Mesodermal cell (in vitro differentiated cells): ENCODE measurements at regions not wholly inside any gene's neighbourhood (a gene's known extent, or its start where the extent isn't known, plus 50 kb on each side); places are given as distances from the start of the nearest gene placed in this dataset.
A peak's percentile ranks its signal among the peaks of the same experiment; 100 is the strongest.

Source experiments
- H3K27ac ChIP-seq: 2 replicates; pipeline ENCODE4 v1.7.0; 2013; ENCODE audit warnings: mild to moderate bottlenecking, low read depth, low read length, moderate library complexity; ENCODE audit not compliant: severe bottlenecking
- H3K36me3 ChIP-seq: 2 replicates; pipeline ENCODE4 v1.7.1; 2013; ENCODE audit warnings: mild to moderate bottlenecking, low read length, moderate library complexity; ENCODE audit not compliant: control insufficient read depth, insufficient read depth
- H3K4me1 ChIP-seq: one replicate; pipeline ENCODE4 v1.7.1; 2013; ENCODE audit warnings: mild to moderate bottlenecking, low read length; ENCODE audit not compliant: insufficient read depth, control insufficient read depth, poor library complexity, severe bottlenecking
- H3K4me3 ChIP-seq: 2 replicates; pipeline ENCODE4 v1.7.0; 2013; ENCODE audit warnings: low read length, control low read depth, mild to moderate bottlenecking; ENCODE audit not compliant: insufficient read depth, poor library complexity, severe bottlenecking; ENCODE audit errors: extremely low read depth
- H3K9me3 ChIP-seq: 2 replicates; pipeline ENCODE4 v1.7.1; 2013; ENCODE audit warnings: mild to moderate bottlenecking, low read length, moderate library complexity; ENCODE audit not compliant: control insufficient read depth
- WGBS, 2 experiments: methylation state at CpG; one replicate each; pipeline ENCODE4 v1.1.5; 2013; ENCODE audit warnings: missing lambda C conversion rate in 2 of 2; ENCODE audit not compliant: insufficient coverage in 2 of 2; 5-methylcytosine and 5-hydroxymethylcytosine counted together

GRCh38 chr12:93178154-93178878 lies 199.4 kb upstream of the NUDT4 start:
- H3K4me3 ChIP-seq: no peak overlapping the region
- H3K36me3 ChIP-seq: no peaks in the 10 kb centered on the region
- H3K27ac ChIP-seq: peak overlapping the region; percentile 64
- peaks cover 18% of the 10 kb centered on the region for H3K9me3 ChIP-seq
- peaks cover 9% of the 10 kb centered on the region for H3K4me1 ChIP-seq
- 100% methylated on average over 1 of the region's 4 CpGs for WGBS, 2 experiments

DNA sequence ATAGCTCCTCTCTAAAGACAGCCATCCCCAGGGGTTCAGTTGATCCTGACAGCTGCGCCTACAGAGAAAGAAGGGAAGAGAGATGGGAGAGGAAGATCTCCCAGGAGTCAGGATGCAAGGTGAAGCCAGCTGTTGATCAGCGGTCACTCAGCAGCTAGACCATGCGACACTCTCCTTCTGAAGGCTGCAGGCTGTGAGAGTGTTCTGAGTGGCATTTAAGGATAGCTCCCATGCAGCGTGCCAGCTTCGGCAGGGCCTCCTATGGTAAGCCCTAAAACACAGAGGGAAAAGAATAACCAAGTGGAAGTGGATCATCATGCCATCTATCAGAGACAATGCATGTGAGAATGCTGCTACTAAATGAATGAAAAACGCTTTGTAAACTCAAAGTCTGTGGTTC lies 197.9 kb upstream of the NUDT4 start:
- H3K9me3 ChIP-seq: peaks cover 18% of the 10 kb centered on the region
- WGBS, 2 experiments: 87 to 92% methylated on average over 6 of the region's 6 CpGs
- no peaks in the 10 kb centered on the region for H3K36me3 ChIP-seq
- peaks cover 14% of the 10 kb centered on the region for H3K4me1 ChIP-seq
- H3K4me3 ChIP-seq: no peak overlapping the region
- H3K27ac ChIP-seq: no peak overlapping the region

DNA sequence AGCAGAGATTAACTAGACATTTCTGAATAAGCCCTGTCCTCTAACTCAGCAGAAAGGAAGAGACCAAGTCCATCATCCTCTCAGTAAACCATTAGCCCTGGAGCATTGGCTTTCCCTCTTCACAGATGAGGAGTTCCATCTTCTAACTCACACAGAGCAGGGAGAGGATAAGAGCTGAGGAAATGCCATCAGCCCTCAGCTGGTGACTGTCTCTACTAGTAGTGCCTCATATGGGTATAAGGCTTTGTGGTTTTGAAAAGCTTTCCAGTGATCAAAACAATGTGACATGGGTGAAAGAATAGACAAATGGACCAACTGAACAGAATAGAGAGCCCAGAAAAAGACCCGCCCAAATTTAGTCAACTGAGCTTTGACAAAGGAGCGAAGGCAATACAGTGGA lies 197.2 kb upstream of the NUDT4 start:
- 75 to 97% methylated on average over 2 of the region's 2 CpGs for WGBS, 2 experiments
- Histone ChIP-seq H3K4me1 (peaks cover 14% of the 10 kb centered on the region), H3K4me3 (no peak overlapping the region), H3K9me3 (peaks cover 18% of the 10 kb centered on the region), H3K36me3 (no peaks in the 10 kb centered on the region), H3K27ac (no peak overlapping the region)

- H3K27ac ChIP-seq: no peak overlapping the region
- H3K9me3 ChIP-seq: peaks cover 18% of the 10 kb centered on the region
- H3K36me3 ChIP-seq: no peaks in the 10 kb centered on the region
- peaks cover 9% of the 10 kb centered on the region for H3K4me1 ChIP-seq
- WGBS, 2 experiments: 86% methylated on average over 1 of the region's 4 CpGs; no CpG with 5 or more reads in 1 of the 2 experiments
- no peak overlapping the region for H3K4me3 ChIP-seq
Measured at GRCh38 chr12:93181409-93181965, 196.2 kb upstream of the NUDT4 start.

GRCh38 chr12:93183940-93184671 lies 193.6 kb upstream of the NUDT4 start:
- Histone ChIP-seq H3K36me3 (no peaks in the 10 kb centered on the region), H3K4me3 (no peak overlapping the region), H3K4me1 (peaks cover 5% of the 10 kb centered on the region), H3K27ac (no peak overlapping the region), H3K9me3 (peaks cover 7% of the 10 kb centered on the region)
- WGBS, 2 experiments: 85 to 90% methylated on average over 2 to 3 of the region's 5 CpGs

- peaks cover 2% of the 10 kb centered on the region for H3K9me3 ChIP-seq
- H3K4me1 ChIP-seq: peaks cover 5% of the 10 kb centered on the region
- H3K36me3 ChIP-seq: no peaks in the 10 kb centered on the region
- whole genome bisulfite sequencing, 2 experiments: 83% methylated on average over 1 of the region's 3 CpGs; no CpG with 5 or more reads in 1 of the 2 experiments
- no peak overlapping the region for H3K27ac ChIP-seq
- H3K4me3 ChIP-seq: no peak overlapping the region
Measured at GRCh38 chr12:93184672-93185368, 192.9 kb upstream of the NUDT4 start.

- peaks cover 5% of the 10 kb centered on the region for H3K4me1 ChIP-seq
- no peak overlapping the region for H3K27ac ChIP-seq
- no peaks in the 10 kb centered on the region for H3K36me3 ChIP-seq
- no peaks in the 10 kb centered on the region for H3K9me3 ChIP-seq
- H3K4me3 ChIP-seq: no peak overlapping the region
- 100% methylated on average over 1 of the region's 2 CpGs; no CpG with 5 or more reads in 1 of the 2 experiments for WGBS, 2 experiments
Measured at GRCh38 chr12:93185369-93185741, 192.4 kb upstream of the NUDT4 start.

DNA sequence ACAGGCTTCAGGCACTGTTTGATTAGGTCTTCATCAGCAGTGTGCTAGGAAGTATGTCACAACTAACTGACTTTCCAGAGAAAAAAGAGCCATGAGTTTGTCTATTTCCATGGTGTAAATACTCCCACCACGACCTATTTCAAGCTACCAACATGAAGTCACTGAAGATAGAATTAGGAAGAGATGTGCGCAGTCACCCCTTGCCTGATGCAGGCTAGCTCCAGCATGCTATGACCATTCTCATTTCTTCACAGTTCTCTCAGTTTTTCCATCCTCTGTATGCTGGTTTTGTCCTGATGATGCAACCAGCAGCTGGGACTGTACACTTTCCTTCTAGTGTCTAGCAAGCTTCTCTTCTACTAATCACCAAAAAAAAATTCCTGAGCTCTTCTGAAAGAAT lies 191.6 kb upstream of the NUDT4 start:
- Histone ChIP-seq H3K27ac (no peak overlapping the region), H3K4me3 (no peak overlapping the region), H3K36me3 (no peaks in the 10 kb centered on the region), H3K4me1 (peaks cover 5% of the 10 kb centered on the region), H3K9me3 (no peaks in the 10 kb centered on the region)
- 93 to 100% methylated on average over 1 to 2 of the region's 2 CpGs for WGBS, 2 experiments

- Histone ChIP-seq H3K36me3 (no peaks in the 10 kb centered on the region), H3K4me3 (no peak overlapping the region)
- 100% methylated on average over 1 of the region's 2 CpGs; no CpG with 5 or more reads in 1 of the 2 experiments for WGBS, 2 experiments
Measured at GRCh38 chr12:93186621-93187020, 191.1 kb upstream of the NUDT4 start.

DNA sequence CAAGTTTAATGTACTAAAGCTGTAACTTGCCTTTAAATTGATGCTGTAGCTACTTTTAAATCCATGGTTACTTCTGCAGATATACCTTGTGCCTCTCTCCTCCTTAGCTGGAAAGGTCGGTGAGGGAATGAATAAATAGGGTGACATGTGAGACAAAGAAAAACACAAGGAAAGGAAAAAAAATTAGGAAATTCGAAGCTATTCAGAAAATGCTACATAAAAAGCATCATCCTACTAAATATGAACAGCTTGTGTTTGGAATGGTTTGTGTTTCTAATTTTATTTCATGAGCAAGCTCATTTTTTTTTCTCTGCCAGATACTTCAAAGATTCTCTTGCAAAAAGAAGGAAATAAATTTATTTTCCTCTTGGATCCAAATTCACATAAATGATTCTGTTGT lies 186.3 kb upstream of the NUDT4 start:
- H3K36me3 ChIP-seq: no peaks in the 10 kb centered on the region
- no CpG with 5 or more reads among the region's 2 CpGs for WGBS, 2 experiments
- no peak overlapping the region for H3K27ac ChIP-seq
- H3K4me1 ChIP-seq: no peaks in the 10 kb centered on the region
- H3K4me3 ChIP-seq: no peak overlapping the region
- H3K9me3 ChIP-seq: peaks cover 11% of the 10 kb centered on the region

More at GRCh38 chr12:93186621-93187020, 191.1 kb upstream of the NUDT4 start:
- no peaks in the 10 kb centered on the region for H3K9me3 ChIP-seq
- peaks cover 5% of the 10 kb centered on the region for H3K4me1 ChIP-seq
- no peak overlapping the region for H3K27ac ChIP-seq
